A549 (cell line): ENCODE measurements at regions not wholly inside any gene's neighbourhood (a gene's known extent, or its start where the extent isn't known, plus 50 kb on each side); places are given as distances from the start of the nearest gene placed in this dataset.

Experiments
- CEBPB ChIP-seq, 2 experiments: fragments of >200 bp in 1 of 2; sonication (Bioruptor Twin) in 1 of 2; formaldehyde crosslinking in 1 of 2; IDR thresholded peaks; 2 replicates each; pipeline ENCODE4 v1.6.1; 2012 to 2016
- CHD2 ChIP-seq: fragments of 150-350 bp; IDR thresholded peaks from 2 replicates; pipeline ENCODE4 v1.6.1; 2014; ENCODE audit warnings: low read length; ENCODE audit not compliant: partially characterized antibody
- CTCF ChIP-seq: fragments of >200 bp; sonication (Bioruptor Twin); formaldehyde crosslinking; IDR thresholded peaks from 3 replicates; pipeline ENCODE4 v1.5.1; 2016
- EHF ChIP-seq: fragments of 250-450 bp; sonication (Bioruptor Pico); IDR thresholded peaks from 2 replicates; pipeline ENCODE4 v1.5.0; 2020; ENCODE audit warnings: mild to moderate bottlenecking
- MAFK ChIP-seq: fragments of 450-650 bp; IDR thresholded peaks from 2 replicates; pipeline ENCODE4 v1.6.1; 2014; ENCODE audit not compliant: partially characterized antibody
- POLR2A ChIP-seq: IDR thresholded peaks from 2 replicates; pipeline ENCODE4 v1.6.1; 2012; ENCODE audit warnings: mild to moderate bottlenecking, low read length
- RAD21 ChIP-seq, 2 experiments: fragments of >200 bp in 1 of 2; sonication (Bioruptor Twin) in 1 of 2; formaldehyde crosslinking in 1 of 2; IDR thresholded peaks in 1 of 2; conservative IDR thresholded peaks in 1 of 2; 2 replicates in 1 of 2; 3 replicates in 1 of 2; pipeline ENCODE4 v1.6.1; 2012 to 2018; ENCODE audit warnings: inconsistent platforms in 1 of 2
- ZFP36 ChIP-seq: fragments of 450-650 bp; IDR thresholded peaks from 2 replicates; pipeline ENCODE4 v1.6.1; 2014; ENCODE audit warnings: borderline replicate concordance; ENCODE audit not compliant: partially characterized antibody

GRCh38 chr3:145448436-145448835 is 712.5 kb downstream of the PLOD2 start:
- no peak for TF ChIP-seq POLR2A
- TF ChIP-seq CHD2 = no peak
- no peak for TF ChIP-seq CEBPB (IDR thresholded peaks at IDR 0.05)
- TF ChIP-seq MAFK = no peak
- no peak for TF ChIP-seq CTCF
- no peak for TF ChIP-seq EHF (CRISPR knock-in tag)
- TF ChIP-seq RAD21 (conservative IDR thresholded peaks at IDR 0.05 in 1 of 2, IDR thresholded peaks at IDR 0.05 in 1 of 2) = no peak
- no peak for TF ChIP-seq ZFP36
